ENCODE measurements at regions not wholly inside any gene's neighbourhood (a gene's known extent, or its start where the extent isn't known, plus 50 kb on each side); places are given as distances from the start of the nearest gene placed in this dataset.

GRCh38 chr21:35599164-35599563, 461.2 kb downstream of the SETD4 start:
- TF ChIP-seq CTCF (IDR thresholded peaks at IDR 0.05 in 4 of 5, conservative IDR thresholded peaks at IDR 0.05 in 1 of 5) (no peak), POLR2A (IDR thresholded peaks at IDR 0.05) (no peak)
